ENCODE measurements at regions not wholly inside any gene's neighbourhood (a gene's known extent, or its start where the extent isn't known, plus 50 kb on each side); places are given as distances from the start of the nearest gene placed in this dataset.

- no peak for TF ChIP-seq POLR2A (IDR thresholded peaks at IDR 0.05)
- TF ChIP-seq CTCF (IDR thresholded peaks at IDR 0.05), result no peak
Measured at GRCh38 chr13:50494138-50494537, 349.4 kb downstream of the DLEU7 start.
